ENCODE measurements at regions not wholly inside any gene's neighbourhood (a gene's known extent, or its start where the extent isn't known, plus 50 kb on each side); places are given as distances from the start of the nearest gene placed in this dataset.

GRCh38 chr14:25759256-25759655 lies 709.3 kb upstream of the STXBP6 start:
- TF ChIP-seq POLR2AphosphoS5 (IDR thresholded peaks at IDR 0.05; ENCODE audit: low read depth) (no peak), REST (IDR thresholded peaks at IDR 0.05; ENCODE audit: insufficient replicate concordance, low read depth) (no peak), CTCF (IDR thresholded peaks at IDR 0.05; ENCODE audit: insufficient read depth, low read length) (no peak), GABPA (IDR thresholded peaks at IDR 0.05; ENCODE audit: low read depth) (no peak), SPI1 (IDR thresholded peaks at IDR 0.05; ENCODE audit: borderline replicate concordance, low read depth) (no peak)
- DNase-seq (ENCODE audit: low read depth in 1 of 2, low spot score in 1 of 2) = no peak
- H3K27me3 ChIP-seq (ENCODE audit: insufficient read depth, poor library complexity, severe bottlenecking) = no peaks in the 10 kb centered on the region
- H3K27ac ChIP-seq (replicated peaks) = no peak overlapping the region
- H3K4me3 ChIP-seq (replicated peaks; ENCODE audit: insufficient read depth, low read length) = no peak overlapping the region

GRCh38 chr14:25757364-25757763 lies 707.4 kb upstream of the STXBP6 start:
- H3K27ac ChIP-seq (replicated peaks) = no peak overlapping the region
- no peak overlapping the region for H3K4me3 ChIP-seq (replicated peaks; ENCODE audit: insufficient read depth, low read length)
- DNase-seq (ENCODE audit: low read depth in 1 of 2, low spot score in 1 of 2) = no peak
- no peaks in the 10 kb centered on the region for H3K27me3 ChIP-seq (ENCODE audit: insufficient read depth, poor library complexity, severe bottlenecking)
- TF ChIP-seq GABPA (IDR thresholded peaks at IDR 0.05; ENCODE audit: low read depth) = no peak
- no peak for TF ChIP-seq CTCF (IDR thresholded peaks at IDR 0.05; ENCODE audit: insufficient read depth, low read length)

GRCh38 chr14:25756876-25757275 lies 706.9 kb upstream of the STXBP6 start:
- TF ChIP-seq REST (IDR thresholded peaks at IDR 0.05; ENCODE audit: insufficient replicate concordance, low read depth) (no peak), SPI1 (IDR thresholded peaks at IDR 0.05; ENCODE audit: borderline replicate concordance, low read depth) (no peak), CTCF (IDR thresholded peaks at IDR 0.05; ENCODE audit: insufficient read depth, low read length) (no peak), GABPA (IDR thresholded peaks at IDR 0.05; ENCODE audit: low read depth) (no peak), POLR2AphosphoS5 (IDR thresholded peaks at IDR 0.05; ENCODE audit: low read depth) (no peak)
- Histone ChIP-seq H3K27ac (replicated peaks) (no peak overlapping the region), H3K27me3 (ENCODE audit: insufficient read depth, poor library complexity, severe bottlenecking) (no peaks in the 10 kb centered on the region), H3K4me3 (replicated peaks; ENCODE audit: insufficient read depth, low read length) (no peak overlapping the region)
- DNase-seq (ENCODE audit: low read depth in 1 of 2, low spot score in 1 of 2) = no peak

- no peaks in the 10 kb centered on the region for H3K27me3 ChIP-seq (ENCODE audit: insufficient read depth, poor library complexity, severe bottlenecking)
- TF ChIP-seq GABPA (IDR thresholded peaks at IDR 0.05; ENCODE audit: low read depth) (no peak), CTCF (IDR thresholded peaks at IDR 0.05; ENCODE audit: insufficient read depth, low read length) (no peak), POLR2AphosphoS5 (IDR thresholded peaks at IDR 0.05; ENCODE audit: low read depth) (no peak), REST (IDR thresholded peaks at IDR 0.05; ENCODE audit: insufficient replicate concordance, low read depth) (no peak), SPI1 (IDR thresholded peaks at IDR 0.05; ENCODE audit: borderline replicate concordance, low read depth) (no peak)
- no peak overlapping the region for H3K4me3 ChIP-seq (replicated peaks; ENCODE audit: insufficient read depth, low read length)
- DNase-seq (ENCODE audit: low read depth in 1 of 2, low spot score in 1 of 2) = no peak
- H3K27ac ChIP-seq (replicated peaks) = no peak overlapping the region
These were observed 703.2 kb upstream of the STXBP6 start for GRCh38 chr14:25753130-25753529.
